ENCODE measurements at regions not wholly inside any gene's neighbourhood (a gene's known extent, or its start where the extent isn't known, plus 50 kb on each side); places are given as distances from the start of the nearest gene placed in this dataset.

DNA sequence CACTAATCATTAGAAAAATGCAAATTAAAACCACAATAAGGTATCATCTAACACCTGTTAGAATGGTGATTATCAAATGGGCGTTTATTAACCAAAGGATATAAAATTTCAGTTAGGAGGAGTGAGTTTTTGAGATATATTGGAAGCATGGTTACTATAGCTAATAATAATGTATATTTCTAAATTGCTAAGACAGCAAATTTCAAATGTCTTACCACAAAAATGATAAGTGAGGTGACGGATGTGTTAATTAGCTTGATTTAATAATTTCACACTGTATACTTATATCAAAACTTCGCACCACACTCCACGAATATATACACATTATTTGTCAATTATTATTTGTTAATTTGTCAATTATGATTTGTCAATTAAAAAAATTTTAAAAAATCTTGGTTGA lies 227.2 kb upstream of the DDX18 start:
- Histone ChIP-seq H3K9me2 (replicated peaks; ENCODE audit: insufficient read depth, low read length) (no peaks in the 10 kb centered on the region), H3K4me3 (ENCODE audit: insufficient read depth, low read length, poor library complexity, severe bottlenecking) (no peak overlapping the region), H3K9me3 (ENCODE audit: insufficient read depth, low read length) (no peaks in the 10 kb centered on the region), H3K27me3 (ENCODE audit: low read length) (no peaks in the 10 kb centered on the region), H3K27ac (ENCODE audit: low read depth, low read length) (no peak overlapping the region), H3K9ac (ENCODE audit: low read length) (no peak overlapping the region), H3K36me3 (ENCODE audit: low read length) (no peaks in the 10 kb centered on the region), H2AFZ (ENCODE audit: low read depth, low read length, severe bottlenecking) (no peak overlapping the region), H3F3A (ENCODE audit: insufficient read depth) (no peaks in the 10 kb centered on the region), H4K20me1 (ENCODE audit: low read depth, low read length) (no peaks in the 10 kb centered on the region), H3K4me2 (ENCODE audit: low read depth, low read length, poor library complexity, severe bottlenecking) (no peak overlapping the region), H3K79me2 (ENCODE audit: insufficient read depth, low read length) (no peaks in the 10 kb centered on the region)
- TF ChIP-seq CTCF (IDR thresholded peaks at IDR 0.05; ENCODE audit: insufficient read depth, low read length, poor library complexity, severe bottlenecking) = no peak
- no peak for TF ChIP-seq EZH2phosphoT487 (conservative IDR thresholded peaks at IDR 0.05; ENCODE audit: low read length)

DNA sequence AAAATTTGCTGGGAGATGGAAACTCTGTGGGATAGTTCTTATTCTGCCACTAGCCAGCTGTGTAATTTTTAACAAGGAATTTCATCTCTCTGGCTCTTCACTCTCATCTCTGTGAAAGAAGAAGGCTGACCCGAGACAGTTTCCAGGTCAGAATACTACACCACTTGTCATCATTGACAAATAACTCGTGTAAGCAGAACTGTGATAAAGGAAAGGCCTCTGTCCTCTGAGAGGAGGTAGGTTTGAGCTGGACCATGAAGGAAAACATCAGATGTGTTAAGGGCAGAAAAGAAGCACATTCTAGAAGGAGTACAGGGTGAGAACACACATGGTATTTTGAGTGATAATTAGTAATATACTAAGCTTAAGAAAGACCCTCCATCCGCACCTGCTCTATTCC lies 211.4 kb upstream of the DDX18 start:
- Histone ChIP-seq H3K27ac (ENCODE audit: low read depth, low read length) (no peak overlapping the region), H4K20me1 (ENCODE audit: low read depth, low read length) (no peaks in the 10 kb centered on the region), H3K4me2 (ENCODE audit: low read depth, low read length, poor library complexity, severe bottlenecking) (no peak overlapping the region), H3K4me3 (ENCODE audit: insufficient read depth, low read length, poor library complexity, severe bottlenecking) (no peak overlapping the region), H3K9me2 (replicated peaks; ENCODE audit: insufficient read depth, low read length) (no peaks in the 10 kb centered on the region), H3K36me3 (ENCODE audit: low read length) (no peaks in the 10 kb centered on the region), H2AFZ (ENCODE audit: low read depth, low read length, severe bottlenecking) (no peak overlapping the region), H3K79me2 (ENCODE audit: insufficient read depth, low read length) (no peaks in the 10 kb centered on the region), H3K27me3 (ENCODE audit: low read length) (no peaks in the 10 kb centered on the region), H3F3A (ENCODE audit: insufficient read depth) (no peaks in the 10 kb centered on the region), H3K9me3 (ENCODE audit: insufficient read depth, low read length) (no peaks in the 10 kb centered on the region), H3K9ac (ENCODE audit: low read length) (no peak overlapping the region)
- TF ChIP-seq EZH2phosphoT487 (conservative IDR thresholded peaks at IDR 0.05; ENCODE audit: low read length) (no peak), CTCF (IDR thresholded peaks at IDR 0.05; ENCODE audit: insufficient read depth, low read length, poor library complexity, severe bottlenecking) (no peak)

- no peak overlapping the region for H3K27ac ChIP-seq (ENCODE audit: low read depth, low read length)
- no peaks in the 10 kb centered on the region for H3K79me2 ChIP-seq (ENCODE audit: insufficient read depth, low read length)
- TF ChIP-seq CTCF (IDR thresholded peaks at IDR 0.05; ENCODE audit: insufficient read depth, low read length, poor library complexity, severe bottlenecking) (no peak), EZH2phosphoT487 (conservative IDR thresholded peaks at IDR 0.05; ENCODE audit: low read length) (no peak)
- H3K9me2 ChIP-seq (replicated peaks; ENCODE audit: insufficient read depth, low read length) = no peaks in the 10 kb centered on the region
- no peak overlapping the region for H3K9ac ChIP-seq (ENCODE audit: low read length)
- no peaks in the 10 kb centered on the region for H3F3A ChIP-seq (ENCODE audit: insufficient read depth)
- no peaks in the 10 kb centered on the region for H3K36me3 ChIP-seq (ENCODE audit: low read length)
- H3K9me3 ChIP-seq (ENCODE audit: insufficient read depth, low read length) = no peaks in the 10 kb centered on the region
- H2AFZ ChIP-seq (ENCODE audit: low read depth, low read length, severe bottlenecking) = no peak overlapping the region
- H3K4me2 ChIP-seq (ENCODE audit: low read depth, low read length, poor library complexity, severe bottlenecking) = no peak overlapping the region
- no peak overlapping the region for H3K4me3 ChIP-seq (ENCODE audit: insufficient read depth, low read length, poor library complexity, severe bottlenecking)
- no peaks in the 10 kb centered on the region for H4K20me1 ChIP-seq (ENCODE audit: low read depth, low read length)
- no peaks in the 10 kb centered on the region for H3K27me3 ChIP-seq (ENCODE audit: low read length)
Observed at GRCh38 chr2:117603567-117603966, 210.9 kb upstream of the DDX18 start.

DNA sequence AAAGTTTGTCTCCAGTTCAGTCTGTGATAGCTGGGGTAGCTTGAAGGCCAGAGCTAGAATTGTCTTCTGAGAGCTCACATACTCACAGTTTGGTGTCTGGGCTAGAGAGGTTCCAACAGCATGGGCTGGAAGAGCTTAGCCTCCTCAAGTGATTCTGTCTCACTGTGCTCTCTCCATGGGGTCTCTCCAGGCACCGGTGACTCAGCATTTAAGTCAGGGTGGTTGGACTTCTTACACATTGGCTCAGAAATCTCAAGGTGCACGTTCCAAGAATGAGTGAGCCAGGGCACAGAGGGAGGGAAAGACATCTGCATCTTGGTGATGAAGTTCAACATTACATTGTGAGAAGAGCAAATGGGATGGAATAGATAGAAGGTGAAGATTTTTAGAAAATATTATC lies 207.3 kb upstream of the DDX18 start:
- Histone ChIP-seq H3K27me3 (ENCODE audit: low read length) (no peaks in the 10 kb centered on the region), H3K79me2 (ENCODE audit: insufficient read depth, low read length) (no peaks in the 10 kb centered on the region), H3K4me3 (ENCODE audit: insufficient read depth, low read length, poor library complexity, severe bottlenecking) (no peak overlapping the region), H3K4me2 (ENCODE audit: low read depth, low read length, poor library complexity, severe bottlenecking) (no peak overlapping the region), H3K9me2 (replicated peaks; ENCODE audit: insufficient read depth, low read length) (no peaks in the 10 kb centered on the region), H3K27ac (ENCODE audit: low read depth, low read length) (no peak overlapping the region), H3K9me3 (ENCODE audit: insufficient read depth, low read length) (no peaks in the 10 kb centered on the region), H2AFZ (ENCODE audit: low read depth, low read length, severe bottlenecking) (no peak overlapping the region), H3K36me3 (ENCODE audit: low read length) (no peaks in the 10 kb centered on the region), H4K20me1 (ENCODE audit: low read depth, low read length) (no peaks in the 10 kb centered on the region), H3F3A (ENCODE audit: insufficient read depth) (no peaks in the 10 kb centered on the region), H3K9ac (ENCODE audit: low read length) (no peak overlapping the region)
- TF ChIP-seq CTCF (IDR thresholded peaks at IDR 0.05; ENCODE audit: insufficient read depth, low read length, poor library complexity, severe bottlenecking) = no peak
- TF ChIP-seq EZH2phosphoT487 (conservative IDR thresholded peaks at IDR 0.05; ENCODE audit: low read length) = no peak
